A549 (cell line): ENCODE measurements at regions not wholly inside any gene's neighbourhood (a gene's known extent, or its start where the extent isn't known, plus 50 kb on each side); places are given as distances from the start of the nearest gene placed in this dataset.

ENCODE experiments used
- ATAC-seq, 2 experiments: fragments of 200-7000 bp in 1 of 2; fragments of >200 bp in 1 of 2; cut with Nextera tagmentation in 1 of 2; cut with Tn5 transposase in 1 of 2; 3 replicates each; pipeline versions ENCODE4 v1.8.0 to v1.9.1; 2018 to 2020; ENCODE audit warnings: mild to moderate bottlenecking in 1 of 2, moderate library complexity in 1 of 2
- CTCF ChIA-PET: fragments of 300-600 bp; sonication (Branson Sonifier 250); formaldehyde crosslinking; extraction: SDS; loops from one replicate; lab custom pipeline; 2021; ENCODE audit warnings: antibody characterized with exemption, inconsistent platforms; lab: Yijun Ruan, JAX
- POLR2A ChIA-PET: fragments of 350-600 bp; formaldehyde crosslinking; extraction: SDS; loops from one replicate; lab custom pipeline; 2021; ENCODE audit warnings: antibody characterized with exemption, inconsistent platforms; lab: Yijun Ruan, JAX
- DNase-seq, 2 experiments: peaks; one replicate each; pipeline versions ENCODE4 v3.0.0 to v3.0.0-alpha.2; 2011 to 2016; ENCODE audit warnings: low read depth in 1 of 2, low spot score in 1 of 2
- FAIRE-seq: peaks from 2 replicates; lab custom pipeline; 2011; peaks lifted over from hg19 to GRCh38; lab: Jason Lieb, UNC
- H3K27ac ChIP-seq, 2 experiments: fragments of >200 bp; sonication (Bioruptor Twin); formaldehyde crosslinking; 3 replicates each; pipeline ENCODE4 v1.5.1; 2016 to 2017
- H3K4me1 ChIP-seq: fragments of >200 bp; sonication (Bioruptor Twin); formaldehyde crosslinking; 3 replicates; pipeline ENCODE4 v1.6.1; 2016
- H3K4me2 ChIP-seq: fragments of >200 bp; sonication (Bioruptor Twin); formaldehyde crosslinking; 3 replicates; pipeline ENCODE4 v1.6.1; 2016
- H3K4me3 ChIP-seq: fragments of >200 bp; sonication (Bioruptor Twin); formaldehyde crosslinking; 3 replicates; pipeline ENCODE4 v1.5.1; 2016
- H3K9me3 ChIP-seq: fragments of >200 bp; sonication (Bioruptor Twin); formaldehyde crosslinking; 3 replicates; pipeline ENCODE4 v1.6.1; 2016
- BHLHE40 ChIP-seq: IDR thresholded peaks from 2 replicates; pipeline ENCODE4 v1.6.1; 2012; ENCODE audit warnings: low read depth, low read length, inconsistent platforms
- CBX2 ChIP-seq: fragments of 200-600 bp; sonication (generic); IDR thresholded peaks from 2 replicates; pipeline ENCODE4 v1.6.1; 2016; ENCODE audit warnings: low read depth, mild to moderate bottlenecking, borderline replicate concordance
- CEBPB ChIP-seq, 2 experiments: fragments of >200 bp in 1 of 2; sonication (Bioruptor Twin) in 1 of 2; formaldehyde crosslinking in 1 of 2; IDR thresholded peaks; 2 replicates each; pipeline ENCODE4 v1.6.1; 2012 to 2016
- CHD2 ChIP-seq: fragments of 150-350 bp; IDR thresholded peaks from 2 replicates; pipeline ENCODE4 v1.6.1; 2014; ENCODE audit warnings: low read length; ENCODE audit not compliant: partially characterized antibody
- CHD4 ChIP-seq: fragments of 200-600 bp; sonication (generic); IDR thresholded peaks from 2 replicates; pipeline ENCODE4 v1.6.1; 2016; ENCODE audit warnings: antibody characterized with exemption, mild to moderate bottlenecking, borderline replicate concordance
- ESRRA ChIP-seq: fragments of 150-350 bp; IDR thresholded peaks from 2 replicates; pipeline ENCODE4 v1.6.1; 2014; ENCODE audit warnings: mild to moderate bottlenecking, low read length, borderline replicate concordance
- FOXS1 ChIP-seq: fragments of 250-450 bp; sonication (Bioruptor Pico); IDR thresholded peaks from 2 replicates; pipeline ENCODE4 v1.5.0; 2020; ENCODE audit warnings: mild to moderate bottlenecking, moderate library complexity
- HDAC2 ChIP-seq: fragments of 200-600 bp; sonication (generic); IDR thresholded peaks from 2 replicates; pipeline ENCODE4 v1.6.1; 2016
- HEYL ChIP-seq: fragments of 250-450 bp; sonication (Bioruptor Pico); IDR thresholded peaks from 2 replicates; pipeline ENCODE4 v1.8.0; 2021; ENCODE audit warnings: mild to moderate bottlenecking, moderate library complexity
- HOXB13 ChIP-seq: fragments of 250-450 bp; sonication (Bioruptor Pico); IDR thresholded peaks from 2 replicates; pipeline ENCODE4 v1.5.0; 2020; ENCODE audit warnings: low read depth, mild to moderate bottlenecking, moderate library complexity
- JUN ChIP-seq, 2 experiments: fragments of >200 bp; sonication (Bioruptor Twin); formaldehyde crosslinking; IDR thresholded peaks; 2 replicates in 1 of 2; 3 replicates in 1 of 2; pipeline ENCODE4 v1.6.1; 2016 to 2017
- KDM5A ChIP-seq: fragments of 200-600 bp; sonication (generic); IDR thresholded peaks from 2 replicates; pipeline ENCODE4 v1.6.1; 2016; ENCODE audit warnings: antibody characterized with exemption, mild to moderate bottlenecking
- NR3C1 ChIP-seq: fragments of >200 bp; sonication (Bioruptor Twin); formaldehyde crosslinking; IDR thresholded peaks from 3 replicates; pipeline ENCODE4 v1.6.1; 2017
- POLR2A ChIP-seq: IDR thresholded peaks from 2 replicates; pipeline ENCODE4 v1.6.1; 2012; ENCODE audit warnings: mild to moderate bottlenecking, low read length
- POLR2AphosphoS2 ChIP-seq: conservative IDR thresholded peaks from 2 replicates; pipeline ENCODE4 v1.6.1; 2012; ENCODE audit warnings: low read length, improper control_type of control experiment, inconsistent platforms
- RNF2 ChIP-seq: fragments of 200-600 bp; sonication (generic); IDR thresholded peaks from 2 replicates; pipeline ENCODE4 v1.6.1; 2016; ENCODE audit warnings: low read depth, mild to moderate bottlenecking, antibody characterized with exemption, moderate library complexity, borderline replicate concordance
- SMC3 ChIP-seq: fragments of >200 bp; sonication (Bioruptor Twin); formaldehyde crosslinking; IDR thresholded peaks from 3 replicates; pipeline ENCODE4 v1.6.1; 2018; ENCODE audit warnings: inconsistent platforms
- TFCP2L1 ChIP-seq: fragments of 250-450 bp; sonication (Bioruptor Pico); IDR thresholded peaks from 2 replicates; pipeline ENCODE4 v1.5.0; 2021; ENCODE audit warnings: mild to moderate bottlenecking
- TP53 ChIP-seq: fragments of 250-450 bp; sonication (Bioruptor Pico); IDR thresholded peaks from 2 replicates; pipeline ENCODE4 v1.5.0; 2021; ENCODE audit warnings: mild to moderate bottlenecking, moderate library complexity
- ZFP36 ChIP-seq: fragments of 450-650 bp; IDR thresholded peaks from 2 replicates; pipeline ENCODE4 v1.6.1; 2014; ENCODE audit warnings: borderline replicate concordance; ENCODE audit not compliant: partially characterized antibody
- ZSCAN20 ChIP-seq: fragments of 250-450 bp; sonication (Bioruptor Pico); IDR thresholded peaks from 2 replicates; pipeline ENCODE4 v1.8.0; 2022; ENCODE audit warnings: mild to moderate bottlenecking, moderate library complexity
- whole genome bisulfite sequencing: methylation state at CpG from one replicate; pipeline ENCODE4 v1.1.6; 2017; ENCODE audit errors: missing lambda C conversion rate; 5-methylcytosine and 5-hydroxymethylcytosine counted together
- TF ChIP-seq, protein P1 (sequence below): IDR thresholded peaks from 2 replicates; pipeline ENCODE4 v1.6.1; 2012; ENCODE audit warnings: low read depth, borderline replicate concordance
- TF ChIP-seq, protein P2 (sequence below): fragments of >200 bp; sonication (Bioruptor Twin); formaldehyde crosslinking; IDR thresholded peaks from 3 replicates; pipeline ENCODE4 v1.5.1; 2016
- TF ChIP-seq, protein P3 (sequence below): IDR thresholded peaks from 2 replicates; pipeline ENCODE4 v1.6.1; 2012
- TF ChIP-seq, protein P4 (sequence below): fragments of >200 bp; sonication (Bioruptor Twin); formaldehyde crosslinking; IDR thresholded peaks from 2 replicates; pipeline ENCODE4 v1.6.1; 2016
- TF ChIP-seq, protein P5 (sequence below): fragments of 150-350 bp; IDR thresholded peaks from 2 replicates; pipeline ENCODE4 v1.6.1; 2014; ENCODE audit warnings: low read depth, mild to moderate bottlenecking, low read length

DNA sequence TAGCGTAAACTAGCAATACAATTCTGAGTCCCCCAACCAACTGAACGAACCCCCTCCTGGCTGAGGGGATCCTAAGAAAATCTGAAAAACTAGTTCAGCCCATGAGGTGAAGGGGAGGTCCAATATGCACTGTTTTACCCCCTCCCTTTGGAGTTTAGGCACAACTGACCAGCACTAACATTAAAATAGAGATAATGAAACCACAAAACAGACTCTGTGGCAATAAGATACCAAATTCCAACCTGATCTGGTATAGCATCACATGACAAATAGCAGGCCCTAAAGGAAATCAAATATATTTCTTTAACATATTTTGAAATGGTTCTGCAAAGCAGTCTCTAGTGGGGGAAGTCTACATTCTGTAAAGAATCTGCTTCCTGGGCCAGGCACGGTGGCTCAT lies 522.5 kb downstream of the TYW1 start:
- no peak for DNase-seq
- 31% methylated on average over 3 of the region's 3 CpGs for WGBS
- no peak for FAIRE-seq
- Histone ChIP-seq H3K4me3 (no peak overlapping the region), H3K27ac (no peak overlapping the region), H3K4me2 (no peak overlapping the region), H3K4me1 (no peaks in the 10 kb centered on the region), H3K9me3 (no peaks in the 10 kb centered on the region)
- CTCF ChIA-PET = no interaction called here
- TF ChIP-seq HDAC2 (no peak), TFCP2L1 (CRISPR knock-in tag) (no peak), TP53 (CRISPR knock-in tag) (no peak), SMC3 (no peak), ESRRA (no peak), JUN (IDR thresholded peaks at IDR 0.05) (no peak), HOXB13 (CRISPR knock-in tag) (no peak), HEYL (CRISPR knock-in tag) (no peak), RNF2 (no peak), KDM5A (no peak), CBX2 (no peak)
- ATAC-seq = no peak
- POLR2A ChIA-PET = no interaction called here

DNA sequence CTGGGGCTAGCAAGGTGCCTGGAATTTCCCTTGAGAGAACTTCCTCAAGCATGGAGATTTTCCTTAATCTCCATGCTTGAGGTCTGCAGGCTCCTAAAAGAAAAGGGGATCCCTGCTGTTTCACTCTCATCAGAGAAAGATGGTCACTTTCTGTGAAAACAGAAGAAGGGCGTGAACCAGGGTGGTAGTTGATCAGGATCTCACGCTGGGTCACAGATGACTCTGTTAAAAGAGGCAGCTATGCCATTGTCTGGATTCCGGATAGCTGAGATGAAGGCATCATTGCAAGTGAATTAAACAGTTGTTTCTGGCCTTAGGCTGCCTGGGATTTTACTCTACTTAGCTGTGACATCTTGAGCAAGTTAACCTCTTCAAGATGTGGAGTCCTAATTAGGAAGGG lies 525.9 kb downstream of the TYW1 start:
- ChIA-PET CTCF (no interaction called here), POLR2A (no interaction called here)
- no peak for FAIRE-seq
- Histone ChIP-seq H3K27ac (no peak overlapping the region), H3K9me3 (no peaks in the 10 kb centered on the region), H3K4me2 (no peak overlapping the region), H3K4me1 (no peaks in the 10 kb centered on the region), H3K4me3 (no peak overlapping the region)
- ATAC-seq = no peak
- no peak for TF ChIP-seq NR3C1
- TF ChIP-seq CEBPB (IDR thresholded peaks at IDR 0.05) = no peak
- no peak for DNase-seq
- WGBS = 12% methylated on average over 3 of the region's 3 CpGs

DNA sequence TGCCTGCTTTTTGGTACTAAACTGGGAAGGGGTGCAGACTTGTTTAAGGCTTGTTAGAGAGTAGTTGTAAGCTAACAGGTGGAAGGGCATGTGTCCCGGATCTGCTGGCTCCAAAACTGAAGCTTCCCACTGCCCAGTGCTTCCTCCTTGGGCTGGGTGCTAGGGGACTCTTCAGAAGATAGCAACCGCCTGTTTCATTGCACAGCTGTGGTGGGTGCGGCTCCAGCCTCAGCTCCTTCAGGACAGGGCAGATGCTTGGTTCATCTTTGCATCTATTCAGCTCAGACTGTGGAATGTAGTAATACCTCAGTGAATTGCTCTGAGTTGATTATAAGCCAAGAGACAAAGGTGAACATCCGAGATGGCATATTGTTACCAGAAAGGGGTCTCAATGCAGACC lies 527.1 kb downstream of the TYW1 start:
- POLR2A ChIA-PET = no interaction called here

DNA sequence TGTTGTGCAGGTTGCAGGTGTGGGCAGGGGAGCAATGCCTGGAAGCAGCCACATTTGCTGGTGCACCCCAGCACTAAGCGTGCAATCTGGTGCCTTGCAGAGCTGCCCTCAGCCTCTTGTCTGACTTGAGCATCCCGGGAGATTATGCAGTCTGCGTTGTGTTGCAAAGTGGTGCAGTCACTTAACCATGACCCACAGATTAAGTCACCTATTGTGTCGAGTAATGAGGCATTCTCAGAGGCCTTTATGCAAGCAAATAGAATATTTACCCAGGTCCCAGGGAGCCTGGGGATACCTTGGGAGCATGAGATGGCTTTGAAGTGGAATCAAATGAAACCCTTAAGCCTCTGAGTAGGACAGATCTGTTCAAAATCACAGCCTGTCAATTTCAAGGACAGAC lies 529.0 kb downstream of the TYW1 start:
- 0 out of 3 replicates have a peak, but pooled peaks cover 2% of the 10 kb centered on the region for H3K9me3 ChIP-seq
- ATAC-seq (no peak), DNase-seq (no peak), FAIRE-seq (no peak)
- ChIA-PET POLR2A (no interaction called here), CTCF (no interaction called here)
- WGBS = 7% methylated on average over 4 of the region's 4 CpGs
- H3K4me3 ChIP-seq = no peak overlapping the region
- H3K4me2 ChIP-seq = no peak overlapping the region
- no peaks in the 10 kb centered on the region for H3K4me1 ChIP-seq
- H3K27ac ChIP-seq = no peak overlapping the region
- TF ChIP-seq ZSCAN20 (CRISPR knock-in tag) (no peak), BHLHE40 (no peak), JUN (IDR thresholded peaks at IDR 0.05) (no peak), CHD4 (no peak), HEYL (CRISPR knock-in tag) (no peak), HOXB13 (CRISPR knock-in tag) (no peak)
- TF ChIP-seq, protein P1, sequence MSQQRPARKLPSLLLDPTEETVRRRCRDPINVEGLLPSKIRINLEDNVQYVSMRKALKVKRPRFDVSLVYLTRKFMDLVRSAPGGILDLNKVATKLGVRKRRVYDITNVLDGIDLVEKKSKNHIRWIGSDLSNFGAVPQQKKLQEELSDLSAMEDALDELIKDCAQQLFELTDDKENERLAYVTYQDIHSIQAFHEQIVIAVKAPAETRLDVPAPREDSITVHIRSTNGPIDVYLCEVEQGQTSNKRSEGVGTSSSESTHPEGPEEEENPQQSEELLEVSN = no peak
- TF ChIP-seq, protein P2, sequence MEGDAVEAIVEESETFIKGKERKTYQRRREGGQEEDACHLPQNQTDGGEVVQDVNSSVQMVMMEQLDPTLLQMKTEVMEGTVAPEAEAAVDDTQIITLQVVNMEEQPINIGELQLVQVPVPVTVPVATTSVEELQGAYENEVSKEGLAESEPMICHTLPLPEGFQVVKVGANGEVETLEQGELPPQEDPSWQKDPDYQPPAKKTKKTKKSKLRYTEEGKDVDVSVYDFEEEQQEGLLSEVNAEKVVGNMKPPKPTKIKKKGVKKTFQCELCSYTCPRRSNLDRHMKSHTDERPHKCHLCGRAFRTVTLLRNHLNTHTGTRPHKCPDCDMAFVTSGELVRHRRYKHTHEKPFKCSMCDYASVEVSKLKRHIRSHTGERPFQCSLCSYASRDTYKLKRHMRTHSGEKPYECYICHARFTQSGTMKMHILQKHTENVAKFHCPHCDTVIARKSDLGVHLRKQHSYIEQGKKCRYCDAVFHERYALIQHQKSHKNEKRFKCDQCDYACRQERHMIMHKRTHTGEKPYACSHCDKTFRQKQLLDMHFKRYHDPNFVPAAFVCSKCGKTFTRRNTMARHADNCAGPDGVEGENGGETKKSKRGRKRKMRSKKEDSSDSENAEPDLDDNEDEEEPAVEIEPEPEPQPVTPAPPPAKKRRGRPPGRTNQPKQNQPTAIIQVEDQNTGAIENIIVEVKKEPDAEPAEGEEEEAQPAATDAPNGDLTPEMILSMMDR = no peak
- TF ChIP-seq, protein P3, sequence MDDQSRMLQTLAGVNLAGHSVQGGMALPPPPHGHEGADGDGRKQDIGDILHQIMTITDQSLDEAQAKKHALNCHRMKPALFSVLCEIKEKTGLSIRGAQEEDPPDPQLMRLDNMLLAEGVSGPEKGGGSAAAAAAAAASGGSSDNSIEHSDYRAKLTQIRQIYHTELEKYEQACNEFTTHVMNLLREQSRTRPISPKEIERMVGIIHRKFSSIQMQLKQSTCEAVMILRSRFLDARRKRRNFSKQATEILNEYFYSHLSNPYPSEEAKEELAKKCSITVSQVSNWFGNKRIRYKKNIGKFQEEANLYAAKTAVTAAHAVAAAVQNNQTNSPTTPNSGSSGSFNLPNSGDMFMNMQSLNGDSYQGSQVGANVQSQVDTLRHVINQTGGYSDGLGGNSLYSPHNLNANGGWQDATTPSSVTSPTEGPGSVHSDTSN = no peak
- TF ChIP-seq, protein P4, sequence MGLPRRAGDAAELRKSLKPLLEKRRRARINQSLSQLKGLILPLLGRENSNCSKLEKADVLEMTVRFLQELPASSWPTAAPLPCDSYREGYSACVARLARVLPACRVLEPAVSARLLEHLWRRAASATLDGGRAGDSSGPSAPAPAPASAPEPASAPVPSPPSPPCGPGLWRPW = no peak

More for the DNA sequence above, 527.1 kb downstream of the TYW1 start:
- Histone ChIP-seq H3K27ac (no peak overlapping the region), H3K4me2 (no peak overlapping the region), H3K9me3 (0 out of 3 replicates have a peak, but pooled peaks cover 2% of the 10 kb centered on the region), H3K4me1 (no peaks in the 10 kb centered on the region), H3K4me3 (no peak overlapping the region)
- ATAC-seq = no peak
- CTCF ChIA-PET = no interaction called here
- TF ChIP-seq POLR2AphosphoS2 (no peak), POLR2A (no peak), ZFP36 (no peak), CHD2 (no peak), FOXS1 (no peak), RNF2 (no peak)
- TF ChIP-seq, protein P5, sequence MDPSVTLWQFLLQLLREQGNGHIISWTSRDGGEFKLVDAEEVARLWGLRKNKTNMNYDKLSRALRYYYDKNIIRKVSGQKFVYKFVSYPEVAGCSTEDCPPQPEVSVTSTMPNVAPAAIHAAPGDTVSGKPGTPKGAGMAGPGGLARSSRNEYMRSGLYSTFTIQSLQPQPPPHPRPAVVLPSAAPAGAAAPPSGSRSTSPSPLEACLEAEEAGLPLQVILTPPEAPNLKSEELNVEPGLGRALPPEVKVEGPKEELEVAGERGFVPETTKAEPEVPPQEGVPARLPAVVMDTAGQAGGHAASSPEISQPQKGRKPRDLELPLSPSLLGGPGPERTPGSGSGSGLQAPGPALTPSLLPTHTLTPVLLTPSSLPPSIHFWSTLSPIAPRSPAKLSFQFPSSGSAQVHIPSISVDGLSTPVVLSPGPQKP = no peak
- TF ChIP-seq, protein P1 = no peak
- FAIRE-seq = no peak
- 6% methylated on average over 4 of the region's 4 CpGs for WGBS
- DNase-seq = no peak
